Gastrocnemius medialis (tissue), 4 donors: ENCODE measurements at regions not wholly inside any gene's neighbourhood (a gene's known extent, or its start where the extent isn't known, plus 50 kb on each side); places are given as distances from the start of the nearest gene placed in this dataset.

Source experiments
- ATAC-seq, 2 donors: fragments of 150-250 bp; one replicate each; pipeline ENCODE4 v1.9.1; 2016
- DNase-seq, 2 donors: peaks; one replicate each; pipeline ENCODE4 v3.0.0-alpha.2; 2019
- H3K27ac ChIP-seq, 4 donors: fragments of 200-600 bp; sonication (generic); 1 replicate in 1 of 4; 2 replicates in 3 of 4; pipeline ENCODE4 v1.5.1; 2016 to 2018; ENCODE audit warnings: mild to moderate bottlenecking in 2 of 4, moderate library complexity in 1 of 4
- H3K27me3 ChIP-seq, 3 donors: fragments of 200-600 bp; sonication (generic) in 2 of 3; 1 replicate in 1 of 3; 2 replicates in 2 of 3; pipeline versions ENCODE4 v1.5.1 to v1.6.0; 2016 to 2019; ENCODE audit warnings: mild to moderate bottlenecking in 1 of 3, moderate library complexity in 1 of 3
- H3K36me3 ChIP-seq, 2 donors: fragments of 200-600 bp; sonication (generic) in 1 of 2; one replicate each; pipeline ENCODE4 v1.5.1; 2017 to 2018
- H3K4me1 ChIP-seq, 2 donors: fragments of 200-600 bp; sonication (generic) in 1 of 2; one replicate each; pipeline ENCODE4 v1.5.1; 2016 to 2017; ENCODE audit warnings: mild to moderate bottlenecking in 2 of 2
- H3K4me3 ChIP-seq, 4 donors: fragments of 200-600 bp; sonication (generic) in 3 of 4; 1 replicate in 1 of 4; 2 replicates in 3 of 4; pipeline ENCODE4 v1.5.1; 2016 to 2019; ENCODE audit warnings: mild to moderate bottlenecking in 2 of 4
- H3K9me3 ChIP-seq, 3 donors: fragments of 200-600 bp; sonication (generic) in 2 of 3; 1 replicate in 1 of 3; 2 replicates in 2 of 3; pipeline ENCODE4 v1.5.1; 2016 to 2019
- CTCF ChIP-seq, 5 experiments: fragments of 450-650 bp in 3 of 5; fragments of 200-600 bp in 2 of 5; sonication (generic) in 2 of 5; IDR thresholded peaks in 4 of 5; conservative IDR thresholded peaks in 1 of 5; 1 replicate in 4 of 5; 2 replicates in 1 of 5; pipeline ENCODE4 v1.5.1; 2016 to 2019; ENCODE audit warnings: antibody characterized with exemption in 5 of 5, mild to moderate bottlenecking in 3 of 5, moderate library complexity in 3 of 5
- POLR2A ChIP-seq, 2 donors: fragments of 450-650 bp; IDR thresholded peaks; one replicate each; pipeline ENCODE4 v1.6.1; 2017; ENCODE audit warnings: antibody characterized with exemption in 2 of 2, mild to moderate bottlenecking in 2 of 2, moderate library complexity in 2 of 2
- in situ Hi-C, 4 donors: fragments of 200-750 bp; cut with MboI; loops; one replicate each; pipeline versions ENCODE4 v1.15.0 to v1.8.0; 2017; ENCODE audit warnings: low sequenced_read_pairs in 4 of 4
- intact Hi-C: fragments of 100-400 bp; cut with DNase I; formaldehyde crosslinking; loops from one replicate; pipeline ENCODE4 v1.15.1; 2023; ENCODE audit warnings: low total_unique reads

- Histone ChIP-seq H3K27me3 (no peaks in the 10 kb centered on the region), H3K36me3 (no peaks in the 10 kb centered on the region), H3K4me1 (no peaks in the 10 kb centered on the region), H3K27ac (no peak overlapping the region), H3K9me3 (no peaks in the 10 kb centered on the region), H3K4me3 (no peak overlapping the region)
- intact Hi-C loops = no loop called here
- DNase-seq (no peak), ATAC-seq (no peak)
- in situ Hi-C loops = no loop called here
- TF ChIP-seq POLR2A (IDR thresholded peaks at IDR 0.05) (no peak), CTCF (IDR thresholded peaks at IDR 0.05 in 4 of 5, conservative IDR thresholded peaks at IDR 0.05 in 1 of 5) (no peak)
These were observed 249.0 kb upstream of the OSR1 start for GRCh38 chr2:19607400-19607799.

- ATAC-seq = no peak
- Histone ChIP-seq H3K27ac (no peak overlapping the region), H3K4me1 (no peaks in the 10 kb centered on the region), H3K27me3 (no peaks in the 10 kb centered on the region), H3K9me3 (no peaks in the 10 kb centered on the region), H3K36me3 (no peaks in the 10 kb centered on the region), H3K4me3 (no peak overlapping the region)
- in situ Hi-C loops (no loop called here), intact Hi-C loops (no loop called here)
- TF ChIP-seq CTCF (IDR thresholded peaks at IDR 0.05 in 4 of 5, conservative IDR thresholded peaks at IDR 0.05 in 1 of 5) (no peak), POLR2A (IDR thresholded peaks at IDR 0.05) (no peak)
- no peak for DNase-seq
These were observed 242.6 kb upstream of the OSR1 start for GRCh38 chr2:19600982-19601381.

GRCh38 chr2:19600506-19600905, 242.1 kb upstream of the OSR1 start:
- intact Hi-C loops (no loop called here), in situ Hi-C loops (no loop called here)
- no peaks in the 10 kb centered on the region for H3K4me1 ChIP-seq
- H3K4me3 ChIP-seq = no peak overlapping the region
- H3K9me3 ChIP-seq = no peaks in the 10 kb centered on the region
- H3K27me3 ChIP-seq = no peaks in the 10 kb centered on the region
- ATAC-seq (no peak), DNase-seq (no peak)
- no peak overlapping the region for H3K27ac ChIP-seq
- no peak for TF ChIP-seq POLR2A (IDR thresholded peaks at IDR 0.05)
- no peak for TF ChIP-seq CTCF (IDR thresholded peaks at IDR 0.05 in 4 of 5, conservative IDR thresholded peaks at IDR 0.05 in 1 of 5)
- H3K36me3 ChIP-seq = no peaks in the 10 kb centered on the region

GRCh38 chr2:19598971-19599370, 240.5 kb upstream of the OSR1 start:
- in situ Hi-C loops = no loop called here
- ATAC-seq = no peak
- intact Hi-C loops = no loop called here
- no peaks in the 10 kb centered on the region for H3K4me1 ChIP-seq
- H3K36me3 ChIP-seq = no peaks in the 10 kb centered on the region
- H3K4me3 ChIP-seq = no peak overlapping the region
- DNase-seq = no peak
- H3K9me3 ChIP-seq = no peaks in the 10 kb centered on the region
- TF ChIP-seq CTCF (IDR thresholded peaks at IDR 0.05 in 4 of 5, conservative IDR thresholded peaks at IDR 0.05 in 1 of 5) = no peak
- no peak for TF ChIP-seq POLR2A (IDR thresholded peaks at IDR 0.05)
- H3K27me3 ChIP-seq = no peaks in the 10 kb centered on the region
- H3K27ac ChIP-seq = no peak overlapping the region

- in situ Hi-C loops = no loop called here
- intact Hi-C loops = no loop called here
- Histone ChIP-seq H3K9me3 (no peaks in the 10 kb centered on the region), H3K27me3 (no peaks in the 10 kb centered on the region), H3K36me3 (no peaks in the 10 kb centered on the region), H3K4me3 (no peak overlapping the region), H3K4me1 (no peaks in the 10 kb centered on the region), H3K27ac (no peak overlapping the region)
- ATAC-seq = no peak
- no peak for TF ChIP-seq POLR2A (IDR thresholded peaks at IDR 0.05)
- TF ChIP-seq CTCF (IDR thresholded peaks at IDR 0.05 in 4 of 5, conservative IDR thresholded peaks at IDR 0.05 in 1 of 5) = no peak
- no peak for DNase-seq
These were observed 233.8 kb upstream of the OSR1 start for GRCh38 chr2:19592197-19592596.
